WTC11 (cell line): ENCODE measurements at regions not wholly inside any gene's neighbourhood (a gene's known extent, or its start where the extent isn't known, plus 50 kb on each side); places are given as distances from the start of the nearest gene placed in this dataset.

Experiments
- ATAC-seq: fragments of 200-7000 bp; cut with Tn5 transposase; 2 replicates; pipeline ENCODE4 v1.10.0; 2021; ENCODE audit warnings: mild to moderate bottlenecking, moderate library complexity
- CTCF ChIA-PET: fragments of 300-600 bp; sonication (Branson Sonifier 250); formaldehyde crosslinking; loops from one replicate; lab custom pipeline; 2021; ENCODE audit warnings: antibody characterized with exemption; lab: Charles Lee
- POLR2A ChIA-PET: fragments of 350-600 bp; sonication (Branson Sonifier 250); formaldehyde crosslinking; loops from one replicate; lab custom pipeline; 2021; ENCODE audit warnings: antibody characterized with exemption; lab: Charles Lee
- DNase-seq: peaks from one replicate; pipeline ENCODE4 v3.0.0; 2021; ENCODE audit warnings: low spot score
- H3K27ac Mint-ChIP-seq: 2 replicates; pipeline ENCODE4 v1.8.0; 2021; ENCODE audit warnings: mixed read lengths
- H3K27me3 Mint-ChIP-seq: 2 replicates; pipeline ENCODE4 v1.8.0; 2021; ENCODE audit warnings: low read depth, mild to moderate bottlenecking, moderate library complexity, mixed read lengths
- H3K36me3 Mint-ChIP-seq: 2 replicates; pipeline ENCODE4 v1.8.0; 2021; ENCODE audit warnings: mixed read lengths
- H3K4me1 Mint-ChIP-seq: 2 replicates; pipeline ENCODE4 v1.8.0; 2022; ENCODE audit warnings: mixed read lengths
- H3K4me3 Mint-ChIP-seq: 2 replicates; pipeline ENCODE4 v1.8.0; 2021; ENCODE audit warnings: mild to moderate bottlenecking, moderate library complexity, mixed read lengths
- H3K9me3 Mint-ChIP-seq: 2 replicates; pipeline ENCODE4 v1.8.0; 2021; ENCODE audit warnings: mixed read lengths
- AR ChIP-seq: fragments of 250-450 bp; sonication (Bioruptor Pico); IDR thresholded peaks from 2 replicates; pipeline ENCODE4 v1.9.0; 2021; ENCODE audit warnings: mild to moderate bottlenecking
- ATF6 ChIP-seq: sonication (generic); formaldehyde crosslinking; IDR thresholded peaks from 2 replicates; pipeline ENCODE4 v1.8.1; 2023; ENCODE audit warnings: mild to moderate bottlenecking, missing genetic modification reagents
- CBFB ChIP-seq: sonication (generic); formaldehyde crosslinking; IDR thresholded peaks from 2 replicates; pipeline ENCODE4 v1.8.1; 2022; ENCODE audit warnings: mild to moderate bottlenecking, low read depth, missing genetic modification reagents
- FOXJ3 ChIP-seq: sonication (generic); formaldehyde crosslinking; IDR thresholded peaks from 2 replicates; pipeline ENCODE4 v1.9.0; 2021; ENCODE audit warnings: missing genetic modification reagents, mild to moderate bottlenecking, borderline replicate concordance
- FOXK1 ChIP-seq: sonication (generic); formaldehyde crosslinking; IDR thresholded peaks from 2 replicates; pipeline ENCODE4 v1.8.0; 2022; ENCODE audit warnings: mild to moderate bottlenecking, moderate library complexity, missing genetic modification reagents
- FOXP1 ChIP-seq: sonication (generic); formaldehyde crosslinking; IDR thresholded peaks from 2 replicates; pipeline ENCODE4 v1.8.0; 2022; ENCODE audit warnings: missing genetic modification reagents, mild to moderate bottlenecking, moderate library complexity, borderline replicate concordance
- FOXP4 ChIP-seq: sonication (generic); formaldehyde crosslinking; IDR thresholded peaks from 2 replicates; pipeline ENCODE4 v1.8.0; 2022; ENCODE audit warnings: mild to moderate bottlenecking, missing genetic modification reagents
- GRHL2 ChIP-seq: fragments of 250-450 bp; sonication (Bioruptor Pico); IDR thresholded peaks from 2 replicates; pipeline ENCODE4 v1.8.0; 2022; ENCODE audit warnings: mild to moderate bottlenecking, moderate library complexity; ENCODE audit not compliant: insufficient replicate concordance, severe bottlenecking
- NFATC4 ChIP-seq: fragments of 250-450 bp; sonication (Bioruptor Pico); IDR thresholded peaks from 2 replicates; pipeline ENCODE4 v1.9.0; 2021; ENCODE audit warnings: mild to moderate bottlenecking
- NR3C1 ChIP-seq: sonication (generic); formaldehyde crosslinking; conservative IDR thresholded peaks from 2 replicates; pipeline ENCODE4 v1.8.1; 2023; ENCODE audit warnings: low read depth, mild to moderate bottlenecking, missing genetic modification reagents
- SMAD4 ChIP-seq: sonication (generic); formaldehyde crosslinking; IDR thresholded peaks from 2 replicates; pipeline ENCODE4 v1.8.0; 2022; ENCODE audit warnings: mild to moderate bottlenecking, missing genetic modification reagents
- TCF7 ChIP-seq: sonication (generic); formaldehyde crosslinking; IDR thresholded peaks from 2 replicates; pipeline ENCODE4 v1.8.0; 2022; ENCODE audit warnings: mild to moderate bottlenecking, low read depth, missing genetic modification reagents, moderate library complexity
- USF1 ChIP-seq: sonication (generic); formaldehyde crosslinking; IDR thresholded peaks from 2 replicates; pipeline ENCODE4 v1.8.0; 2022; ENCODE audit warnings: mild to moderate bottlenecking, missing genetic modification reagents
- ZBTB21 ChIP-seq: sonication (generic); formaldehyde crosslinking; IDR thresholded peaks from 2 replicates; pipeline ENCODE4 v1.8.1; 2023; ENCODE audit warnings: mild to moderate bottlenecking, missing genetic modification reagents, borderline replicate concordance
- ZNF121 ChIP-seq: sonication (generic); formaldehyde crosslinking; IDR thresholded peaks from 2 replicates; pipeline ENCODE4 v1.8.0; 2023; ENCODE audit warnings: missing genetic modification reagents
- ZNF232 ChIP-seq: sonication (generic); formaldehyde crosslinking; IDR thresholded peaks from 2 replicates; pipeline ENCODE4 v1.8.0; 2022; ENCODE audit warnings: mild to moderate bottlenecking, missing genetic modification reagents
- ZNF416 ChIP-seq: fragments of 250-450 bp; sonication (Bioruptor Pico); IDR thresholded peaks from 2 replicates; pipeline ENCODE4 v1.9.0; 2021; ENCODE audit warnings: mild to moderate bottlenecking, inconsistent platforms
- ZNF671 ChIP-seq: fragments of 250-450 bp; sonication (Bioruptor Pico); IDR thresholded peaks from 2 replicates; pipeline ENCODE4 v1.8.0; 2021; ENCODE audit warnings: mild to moderate bottlenecking
- ZSCAN18 ChIP-seq: fragments of 250-450 bp; sonication (Bioruptor Pico); IDR thresholded peaks from 2 replicates; pipeline ENCODE4 v2.1.2; 2022; ENCODE audit warnings: mild to moderate bottlenecking, moderate library complexity

GRCh38 chr14:105839425-105840265, 313.3 kb downstream of the TMEM121 start:
- POLR2A ChIA-PET = no interaction called here
- no peak overlapping the region for H3K4me3 Mint-ChIP-seq
- no peak overlapping the region for H3K27ac Mint-ChIP-seq
- TF ChIP-seq FOXP4 (CRISPR knock-in tag) = no peak
- TF ChIP-seq AR = no peak
- peaks cover 54% of the 10 kb centered on the region for H3K36me3 Mint-ChIP-seq
- DNase-seq (no peak), ATAC-seq (no peak)
- CTCF ChIA-PET = no interaction called here
- H3K27me3 Mint-ChIP-seq = peaks cover 14% of the 10 kb centered on the region
- H3K4me1 Mint-ChIP-seq = no peaks in the 10 kb centered on the region
- H3K9me3 Mint-ChIP-seq = peaks cover 55% of the 10 kb centered on the region

GRCh38 chr14:105840266-105841021, 314.1 kb downstream of the TMEM121 start:
- no peaks in the 10 kb centered on the region for H3K4me1 Mint-ChIP-seq
- ATAC-seq (no peak), DNase-seq (no peak)
- ChIA-PET CTCF (no interaction called here), POLR2A (no interaction called here)
- peaks cover 13% of the 10 kb centered on the region for H3K27me3 Mint-ChIP-seq
- peaks cover 53% of the 10 kb centered on the region for H3K9me3 Mint-ChIP-seq
- TF ChIP-seq FOXP4 (CRISPR knock-in tag) = no peak
- TF ChIP-seq SMAD4 (CRISPR knock-in tag) = no peak
- TF ChIP-seq ATF6 (CRISPR knock-in tag) = no peak
- no peak for TF ChIP-seq CBFB (CRISPR knock-in tag)
- no peak for TF ChIP-seq USF1 (CRISPR knock-in tag)
- TF ChIP-seq TCF7 (CRISPR knock-in tag) = no peak
- no peak for TF ChIP-seq ZNF121 (CRISPR knock-in tag)
- no peak for TF ChIP-seq ZBTB21 (CRISPR knock-in tag)
- TF ChIP-seq ZNF416 (CRISPR knock-in tag) = no peak
- no peak for TF ChIP-seq ZSCAN18
- no peak for TF ChIP-seq FOXK1 (CRISPR knock-in tag)
- TF ChIP-seq NR3C1 (CRISPR knock-in tag) = no peak
- no peak for TF ChIP-seq GRHL2
- TF ChIP-seq FOXJ3 (CRISPR knock-in tag) = no peak
- no peak for TF ChIP-seq NFATC4
- TF ChIP-seq ZNF671 (CRISPR knock-in tag) = no peak
- TF ChIP-seq FOXP1 (CRISPR knock-in tag) = no peak
- TF ChIP-seq ZNF232 (CRISPR knock-in tag) = no peak
- TF ChIP-seq, all 79 proteins: peak for 0
- H3K27ac Mint-ChIP-seq = no peak overlapping the region
- H3K36me3 Mint-ChIP-seq = peaks cover 56% of the 10 kb centered on the region
- H3K4me3 Mint-ChIP-seq = no peak overlapping the region
